NCI-H526 (cell line): ENCODE measurements at regions not wholly inside any gene's neighbourhood (a gene's known extent, or its start where the extent isn't known, plus 50 kb on each side); places are given as distances from the start of the nearest gene placed in this dataset.
A peak's percentile ranks its signal among the peaks of the same experiment; 100 is the strongest.

Experiments
- DNase-seq, 2 experiments: peaks; one replicate each; lab custom pipeline; 2025; lab: John Stamatoyannopoulos, UW

DNA sequence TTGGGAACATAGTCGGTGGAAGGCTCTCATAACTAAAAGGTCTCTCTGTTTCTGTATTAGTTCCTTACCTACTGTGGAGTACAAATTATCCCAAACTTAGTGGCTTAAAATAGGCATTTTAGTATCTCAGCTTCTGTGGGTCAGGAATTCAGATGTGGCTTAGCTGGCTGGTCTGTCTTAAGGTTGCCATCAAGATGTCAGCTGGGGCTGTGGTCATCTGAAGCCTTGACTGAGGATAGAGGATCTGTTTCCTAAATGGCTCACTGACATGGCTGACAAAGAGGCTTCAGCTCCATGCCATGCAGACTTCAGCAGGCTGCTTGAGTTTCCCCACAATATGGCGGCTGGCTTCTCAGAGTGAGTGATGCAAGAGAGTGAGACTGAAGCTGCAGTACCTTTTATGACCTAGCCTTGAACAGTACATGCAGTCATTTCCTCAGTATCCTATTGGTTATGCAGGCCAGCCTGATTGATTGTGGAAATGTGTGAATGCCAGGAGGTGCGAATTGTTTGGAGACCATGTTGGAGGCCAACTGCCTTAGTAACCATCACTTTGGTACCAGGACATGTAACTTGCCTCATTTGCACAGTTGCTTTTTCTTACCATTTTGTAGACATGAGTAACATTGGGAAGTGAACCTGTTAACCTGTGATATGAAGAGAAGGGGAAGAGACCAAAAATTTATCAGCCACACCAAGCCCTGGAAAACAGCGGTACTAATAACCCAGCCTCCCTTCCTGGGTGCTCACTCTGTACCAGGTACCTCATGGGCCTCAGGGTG, 152.8 kb upstream of the IER5L start:
- DNase-seq, result no peak

DNA sequence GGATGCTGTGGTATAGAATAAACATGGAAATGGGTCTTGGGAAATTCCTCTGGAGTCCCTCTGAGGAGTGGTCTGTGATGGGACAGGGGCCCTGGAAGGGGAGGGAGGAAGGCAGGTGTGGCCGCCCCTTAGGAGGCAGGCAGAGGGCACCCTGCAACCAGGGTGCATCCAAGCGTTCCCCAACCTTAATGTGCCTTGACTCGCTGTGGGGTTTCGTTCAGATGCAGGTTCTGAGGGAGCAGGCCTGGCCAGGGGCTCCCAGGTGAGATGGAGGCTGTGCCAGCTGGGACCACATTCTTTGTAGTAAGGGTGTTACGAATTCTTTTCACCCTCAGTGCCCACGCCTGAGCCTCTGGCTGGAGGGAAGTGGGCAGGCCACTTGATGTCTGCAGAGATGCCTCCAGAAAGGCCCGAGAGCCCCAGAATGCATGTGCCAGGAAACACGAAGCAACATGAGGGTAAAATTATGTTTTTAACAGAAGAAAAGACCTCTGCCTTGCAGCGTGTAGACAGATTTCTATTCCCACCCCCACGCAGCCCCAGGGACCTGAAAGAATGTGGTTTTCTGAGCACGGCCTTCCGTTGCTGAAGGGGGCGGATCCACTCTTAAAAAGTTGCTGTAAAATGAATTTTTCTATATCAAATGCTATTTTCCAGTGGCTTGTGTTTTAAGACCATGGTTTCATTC, 150.4 kb upstream of the IER5L start:
- no peak for DNase-seq

DNA sequence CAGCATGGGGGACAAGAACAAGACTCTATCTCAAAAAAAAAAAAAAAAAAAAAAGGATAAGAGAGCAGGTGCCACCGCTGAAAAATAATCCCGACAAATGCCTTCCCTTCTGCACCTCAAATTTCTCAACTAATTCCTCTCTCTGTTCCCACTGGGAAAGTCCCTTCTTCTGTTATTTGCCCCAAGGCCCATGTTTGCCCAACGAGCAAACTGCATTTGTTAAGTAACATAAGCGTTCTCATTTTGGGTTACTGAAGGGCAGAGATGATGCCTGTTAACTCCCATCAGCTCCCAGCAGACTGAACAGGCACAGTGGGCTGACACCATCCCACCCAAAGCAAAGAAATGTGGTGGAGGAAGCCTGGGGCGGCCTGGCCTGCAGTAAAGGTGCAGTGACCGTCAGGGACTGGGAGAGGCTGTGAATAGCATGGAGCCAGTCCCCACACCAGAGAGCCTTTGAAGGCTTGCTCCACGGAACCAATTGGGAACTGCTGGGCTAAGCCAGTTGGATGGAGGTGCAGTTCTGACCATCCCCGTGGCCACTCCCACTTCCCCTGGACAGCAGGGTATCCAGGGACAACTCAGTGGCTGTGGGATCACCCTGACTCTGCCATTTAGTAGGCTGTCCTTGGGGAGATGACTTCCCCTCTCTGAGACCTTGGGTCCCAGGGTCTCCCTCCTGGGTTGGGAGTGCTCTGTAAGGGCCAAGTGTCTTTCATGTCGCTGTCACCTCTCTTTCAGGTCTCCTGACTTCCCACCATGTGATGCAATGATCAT, 149.7 kb upstream of the IER5L start:
- DNase-seq, result no peak

DNA sequence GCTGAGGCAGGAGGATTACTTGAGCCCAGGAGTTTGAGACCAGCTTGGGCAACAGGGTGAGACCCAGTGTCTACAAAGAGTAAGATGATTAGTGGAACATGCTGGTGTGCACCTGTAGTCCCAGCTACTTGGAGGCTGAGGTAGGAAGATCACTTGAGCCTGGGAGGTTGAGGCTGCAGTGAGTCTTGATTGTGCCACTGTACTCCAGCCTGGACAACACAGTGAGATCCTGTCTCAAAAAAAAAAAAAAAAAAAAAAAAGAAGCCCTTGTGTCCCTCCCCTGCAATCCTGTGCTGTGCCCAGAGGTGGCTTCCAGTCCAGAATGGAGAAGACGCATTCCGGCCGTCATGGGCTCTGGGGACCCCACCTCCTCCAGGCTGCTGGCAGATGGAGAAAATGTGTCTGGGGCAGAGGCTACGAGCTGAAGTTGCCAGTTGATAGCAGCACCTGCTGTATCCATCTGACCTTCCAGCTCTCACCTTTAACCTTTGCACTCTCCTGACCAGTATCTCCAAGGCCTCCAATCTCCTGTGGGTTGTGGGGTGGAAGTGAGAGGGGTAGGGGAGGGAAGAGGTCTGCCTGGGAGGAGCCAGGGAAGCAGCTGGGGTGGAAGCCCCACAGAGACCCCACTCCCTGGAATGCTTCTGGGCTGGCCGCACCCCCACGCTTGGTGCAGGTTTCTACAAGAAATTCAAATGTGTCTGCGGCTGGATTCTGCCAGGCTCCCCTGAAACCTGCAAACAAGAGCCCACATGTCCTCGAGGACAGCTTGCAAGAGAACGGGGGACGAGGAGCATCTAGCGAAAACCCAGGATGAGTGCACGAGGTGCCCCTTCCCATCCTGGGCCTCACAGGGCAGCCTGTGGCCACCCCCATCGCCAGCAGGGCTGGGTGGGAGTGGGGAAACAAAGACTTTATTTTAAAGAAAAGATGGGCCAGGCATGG, 148.3 kb upstream of the IER5L start:
- no peak for DNase-seq

- no peak for DNase-seq
These were observed 146.9 kb upstream of the IER5L start for GRCh38 chr9:129324808-129325502.

- no peak for DNase-seq
These were observed 146.0 kb upstream of the IER5L start for GRCh38 chr9:129323999-129324553.

GRCh38 chr9:129323376-129323998, 145.4 kb upstream of the IER5L start:
- no peak for DNase-seq

- DNase-seq, result no peak
These were observed 144.7 kb upstream of the IER5L start for GRCh38 chr9:129322641-129323375.

- DNase-seq, result no peak
These were observed 144.1 kb upstream of the IER5L start for GRCh38 chr9:129322022-129322621.

DNA sequence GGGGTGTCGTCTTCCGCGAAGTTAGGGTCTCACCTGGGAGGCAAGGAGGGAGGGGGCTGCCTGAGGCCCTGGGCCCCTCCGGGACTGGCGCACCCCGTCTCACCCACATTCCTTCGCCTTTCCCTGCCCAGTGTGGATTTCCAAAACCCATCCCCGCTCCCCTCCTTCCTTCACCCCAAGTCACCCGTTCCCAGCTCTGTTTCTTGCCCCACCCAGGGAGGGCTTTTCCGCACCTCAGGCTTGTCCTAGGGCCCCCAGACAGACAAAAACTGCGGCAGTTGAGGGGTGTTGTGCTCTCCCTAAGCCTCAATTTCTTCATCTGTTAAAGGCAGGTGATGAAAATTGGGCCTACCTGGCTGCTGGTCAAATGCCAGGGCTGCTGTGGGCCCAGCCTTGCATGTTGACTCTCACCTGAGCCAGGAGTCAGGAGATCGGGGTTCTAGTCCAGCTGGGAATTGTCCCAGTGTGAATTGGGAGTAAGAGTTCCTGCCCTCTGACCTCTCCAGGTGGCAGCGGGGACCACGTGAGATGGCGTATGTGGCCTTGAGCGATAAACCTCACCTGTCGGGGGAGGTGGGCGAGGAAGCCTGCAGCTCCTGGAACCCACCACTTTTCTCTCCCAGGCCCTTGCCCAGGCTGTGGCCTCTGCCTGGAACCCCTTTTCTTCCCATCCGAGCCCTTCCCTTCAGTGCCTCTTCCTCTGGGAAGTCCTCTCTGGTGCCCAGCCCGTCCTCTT, 143.4 kb upstream of the IER5L start:
- DNase-seq, result no peak

GRCh38 chr9:129320575-129321285, 142.7 kb upstream of the IER5L start:
- peak; percentile 72 to 88 for DNase-seq

DNA sequence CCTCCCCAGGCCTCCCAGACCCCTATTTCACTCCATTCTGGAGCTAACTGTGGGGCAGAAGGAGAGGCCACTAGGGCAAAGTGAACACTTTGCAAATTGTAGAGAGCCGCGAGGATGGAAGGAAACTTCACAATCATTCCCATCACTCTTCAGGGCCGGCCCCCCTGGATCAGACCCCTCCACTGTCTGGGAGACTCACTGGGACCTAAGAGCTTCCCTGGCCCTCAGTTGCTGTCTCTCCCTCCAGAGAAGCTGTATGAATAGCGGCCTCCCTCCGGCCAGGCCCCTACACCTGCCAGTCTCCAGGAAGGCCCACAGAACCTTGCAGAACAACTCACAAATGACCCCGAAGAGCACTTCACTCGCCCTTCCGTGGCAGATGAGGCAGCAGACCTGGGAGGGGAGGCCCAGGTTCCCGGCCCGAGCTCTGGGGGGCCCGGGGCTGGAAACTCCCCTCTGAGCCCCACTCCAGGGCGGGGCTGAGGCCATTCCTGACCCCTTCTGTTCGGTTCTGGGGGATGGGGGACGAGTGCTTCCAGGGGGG, 141.9 kb upstream of the IER5L start:
- peak in 1 of 2 experiments; percentile 30 for DNase-seq

DNA sequence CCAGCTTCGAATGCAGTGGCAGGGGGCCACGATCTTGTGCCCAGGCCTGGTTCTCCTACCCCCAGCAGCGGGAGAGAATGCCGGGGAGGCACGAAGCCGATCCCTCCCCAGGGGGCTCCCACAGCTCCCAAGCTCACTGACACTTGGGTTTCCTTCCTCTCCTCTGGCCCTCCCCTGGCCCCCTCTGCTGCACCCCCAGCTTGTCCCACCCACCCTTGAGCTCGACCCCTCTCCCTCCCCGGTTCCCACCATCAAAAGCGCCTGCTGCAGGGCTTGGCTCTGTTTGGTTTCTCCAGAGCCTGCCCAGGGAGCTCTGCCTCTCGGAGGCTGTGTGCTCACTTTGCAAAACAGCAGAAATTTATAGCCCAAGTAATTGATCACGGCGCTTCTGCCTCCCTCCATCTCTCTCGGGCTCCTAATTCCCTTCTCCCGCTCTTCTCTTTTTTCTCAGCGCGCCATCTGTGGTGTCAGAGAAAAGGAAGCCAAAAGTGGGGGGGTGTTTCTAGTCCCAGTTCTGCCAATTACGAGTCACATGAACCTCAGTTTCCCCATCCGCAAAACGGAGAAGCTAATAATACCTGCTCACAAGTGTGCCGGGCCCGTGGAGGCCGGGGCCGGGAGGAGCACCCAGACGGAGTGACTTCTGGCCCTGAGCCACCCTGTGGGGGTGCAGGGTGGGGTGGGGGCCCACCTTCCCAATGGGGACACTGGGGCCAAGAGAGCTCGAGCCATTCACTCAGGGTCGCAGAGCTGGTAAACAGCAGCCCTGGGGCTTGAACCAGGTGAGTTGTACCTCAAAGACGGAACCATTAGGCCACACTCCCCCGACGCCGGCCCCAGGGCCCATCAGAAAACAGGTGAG, 141.2 kb upstream of the IER5L start:
- peak in 1 of 2 experiments; percentile 18 for DNase-seq

GRCh38 chr9:129318121-129319075, 140.3 kb upstream of the IER5L start:
- DNase-seq, result no peak
